HFFc6 (cell line): ENCODE measurements at regions not wholly inside any gene's neighbourhood (a gene's known extent, or its start where the extent isn't known, plus 50 kb on each side); places are given as distances from the start of the nearest gene placed in this dataset.

Experiments used
- DNase-seq: peaks from one replicate; pipeline ENCODE4 v3.0.0-alpha.2; 2018
- H3K27ac Mint-ChIP-seq: 2 replicates; pipeline ENCODE4 v1.8.0; 2020; ENCODE audit warnings: mild to moderate bottlenecking, mixed read lengths
- H3K27me3 Mint-ChIP-seq: 2 replicates; pipeline ENCODE4 v1.8.0; 2021; ENCODE audit warnings: mild to moderate bottlenecking, moderate library complexity, mixed read lengths; ENCODE audit not compliant: insufficient read depth
- H3K36me3 Mint-ChIP-seq: 2 replicates; pipeline ENCODE4 v1.8.0; 2021; ENCODE audit warnings: low read depth, mixed read lengths
- H3K4me1 Mint-ChIP-seq: 2 replicates; pipeline ENCODE4 v1.8.0; 2020; ENCODE audit warnings: low read depth, mixed read lengths
- H3K4me3 Mint-ChIP-seq: 2 replicates; pipeline ENCODE4 v1.8.0; 2020; ENCODE audit warnings: mild to moderate bottlenecking, moderate library complexity, mixed read lengths
- H3K9me3 Mint-ChIP-seq: 2 replicates; pipeline ENCODE4 v1.8.0; 2020; ENCODE audit warnings: mild to moderate bottlenecking, mixed read lengths
- CTCF ChIP-seq: fragments of 200-600 bp; sonication (generic); IDR thresholded peaks from 2 replicates; pipeline ENCODE4 v1.5.0; 2021; ENCODE audit warnings: antibody characterized with exemption, mild to moderate bottlenecking

- no peak overlapping the region for H3K4me3 Mint-ChIP-seq
- H3K9me3 Mint-ChIP-seq = no peaks in the 10 kb centered on the region
- H3K27me3 Mint-ChIP-seq = no peaks in the 10 kb centered on the region
These were observed 62.0 kb upstream of the PHACTR2 start for GRCh38 chr6:143615785-143616184.

GRCh38 chr6:143614235-143614634 is 63.5 kb upstream of the PHACTR2 start:
- no peak overlapping the region for H3K4me3 Mint-ChIP-seq
- H3K4me1 Mint-ChIP-seq = 0 out of 2 replicates have a peak, but pooled peaks cover 3% of the 10 kb centered on the region
- H3K36me3 Mint-ChIP-seq = no peaks in the 10 kb centered on the region
- no peak overlapping the region for H3K27ac Mint-ChIP-seq
- DNase-seq = no peak
- TF ChIP-seq CTCF = no peak
- no peaks in the 10 kb centered on the region for H3K9me3 Mint-ChIP-seq
- no peaks in the 10 kb centered on the region for H3K27me3 Mint-ChIP-seq

More at GRCh38 chr6:143615785-143616184, 62.0 kb upstream of the PHACTR2 start:
- Mint-ChIP-seq H3K4me1 (peaks cover 13% of the 10 kb centered on the region; the same call in 1 of the 2 replicates), H3K36me3 (no peaks in the 10 kb centered on the region), H3K27ac (no peak overlapping the region)
- TF ChIP-seq CTCF = no peak
- DNase-seq = no peak

- Mint-ChIP-seq H3K4me1 (0 out of 2 replicates have a peak, but pooled peaks cover 5% of the 10 kb centered on the region), H3K4me3 (no peak overlapping the region), H3K27me3 (no peaks in the 10 kb centered on the region), H3K9me3 (no peaks in the 10 kb centered on the region), H3K27ac (no peak overlapping the region), H3K36me3 (no peaks in the 10 kb centered on the region)
- TF ChIP-seq CTCF = no peak
- no peak for DNase-seq
These were observed 64.0 kb upstream of the PHACTR2 start for GRCh38 chr6:143613749-143614148.

GRCh38 chr6:143612186-143612585 is 65.6 kb upstream of the PHACTR2 start:
- no peak for TF ChIP-seq CTCF
- Mint-ChIP-seq H3K27me3 (no peaks in the 10 kb centered on the region), H3K9me3 (no peaks in the 10 kb centered on the region), H3K4me1 (0 out of 2 replicates have a peak, but pooled peaks cover 5% of the 10 kb centered on the region), H3K36me3 (no peaks in the 10 kb centered on the region), H3K27ac (no peak overlapping the region), H3K4me3 (no peak overlapping the region)
- no peak for DNase-seq

- Mint-ChIP-seq H3K4me3 (no peak overlapping the region), H3K27ac (no peak overlapping the region), H3K36me3 (no peaks in the 10 kb centered on the region), H3K27me3 (no peaks in the 10 kb centered on the region), H3K4me1 (0 out of 2 replicates have a peak, but pooled peaks cover 5% of the 10 kb centered on the region), H3K9me3 (no peaks in the 10 kb centered on the region)
- no peak for TF ChIP-seq CTCF
- no peak for DNase-seq
These were observed 66.2 kb upstream of the PHACTR2 start for GRCh38 chr6:143611580-143611979.

GRCh38 chr6:143609972-143610371 is 67.8 kb upstream of the PHACTR2 start:
- Mint-ChIP-seq H3K36me3 (no peaks in the 10 kb centered on the region), H3K4me1 (peaks cover 14% of the 10 kb centered on the region), H3K4me3 (no peak overlapping the region), H3K27me3 (no peaks in the 10 kb centered on the region), H3K27ac (no peak overlapping the region), H3K9me3 (no peaks in the 10 kb centered on the region)
- no peak for DNase-seq
- no peak for TF ChIP-seq CTCF
